ENCODE measurements at regions not wholly inside any gene's neighbourhood (a gene's known extent, or its start where the extent isn't known, plus 50 kb on each side); places are given as distances from the start of the nearest gene placed in this dataset.
"Not testable (repeated sequence)": the region's sequence is repeated elsewhere in the genome, so short reads cannot be mapped to it uniquely, and the experiment has no call there.

DNA sequence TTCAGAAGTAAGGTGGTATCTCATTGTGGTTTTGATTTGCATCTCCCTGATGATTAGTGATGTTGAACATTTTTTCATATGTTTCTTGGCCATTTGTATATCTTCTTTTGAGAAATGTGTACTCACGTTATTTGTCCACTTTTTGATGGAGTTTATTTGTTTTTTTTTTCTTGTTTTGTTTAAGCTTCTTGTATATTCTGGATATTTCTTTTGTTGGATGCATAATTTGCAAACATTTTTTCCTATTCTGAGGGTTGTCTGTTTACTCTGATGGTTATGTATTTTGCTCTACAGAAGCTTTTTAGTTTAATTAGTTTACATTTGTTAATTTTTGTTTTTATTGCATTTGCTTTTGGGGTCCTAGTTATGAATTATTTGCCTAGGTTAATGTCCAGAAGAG lies 927.4 kb upstream of the LRFN5 start:
- no peak for DNase-seq

DNA sequence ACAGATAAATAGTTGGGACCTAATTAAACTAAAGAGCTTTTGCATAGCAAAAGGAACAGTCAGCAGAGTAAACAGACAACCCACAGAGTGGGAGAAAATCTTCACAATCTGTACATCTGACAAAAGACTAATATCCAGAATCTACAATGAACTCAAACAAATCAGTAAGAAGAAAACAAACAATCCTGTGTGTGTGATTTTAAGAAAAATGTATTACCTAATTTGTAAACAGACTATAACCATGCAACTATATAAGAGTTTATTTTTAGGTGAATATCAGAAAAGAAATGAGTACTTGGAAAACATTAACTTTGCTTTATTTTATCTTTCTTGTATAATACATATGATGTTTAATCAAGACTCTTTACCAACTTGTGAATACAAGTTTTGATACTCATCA lies 929.5 kb upstream of the LRFN5 start:
- not testable (repeated sequence) for DNase-seq

DNA sequence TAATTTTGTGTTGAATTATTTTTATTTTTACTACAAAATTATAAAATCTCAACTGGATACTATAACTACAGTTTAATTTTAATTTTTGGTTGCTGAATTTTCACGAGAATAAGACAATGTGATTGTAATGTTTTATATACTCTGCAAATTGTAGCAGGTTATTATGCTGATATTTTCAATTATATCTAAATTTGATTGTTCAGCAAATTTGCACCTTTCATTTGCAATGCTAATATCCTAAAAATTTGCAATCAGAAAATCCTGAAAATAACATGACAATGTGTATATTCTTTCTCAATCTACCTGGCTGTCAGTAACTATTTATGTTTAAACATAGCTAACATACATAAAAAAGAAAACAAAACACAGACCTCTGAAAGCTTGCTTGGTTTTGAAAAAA lies 932.2 kb upstream of the LRFN5 start:
- no peak for DNase-seq

DNA sequence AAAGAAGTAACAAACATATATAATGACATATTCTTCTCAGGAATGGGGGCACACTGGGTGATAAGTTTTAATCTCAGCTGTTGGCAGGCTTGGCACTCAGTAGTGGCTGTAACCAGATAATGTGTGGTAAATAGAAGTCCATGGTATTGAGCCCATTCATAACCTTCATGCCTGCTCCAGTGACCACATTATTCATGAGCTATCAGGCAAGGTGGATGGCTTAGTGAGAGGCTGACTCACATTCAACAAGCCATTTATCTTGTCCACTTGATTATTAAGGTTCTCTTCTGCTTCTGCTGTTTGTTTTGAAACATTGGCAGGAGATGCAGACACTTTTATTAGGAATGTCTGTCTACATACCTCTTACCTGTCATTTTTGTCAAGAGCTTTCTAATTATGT lies 950.4 kb upstream of the LRFN5 start:
- peak; percentile 1 for DNase-seq

DNA sequence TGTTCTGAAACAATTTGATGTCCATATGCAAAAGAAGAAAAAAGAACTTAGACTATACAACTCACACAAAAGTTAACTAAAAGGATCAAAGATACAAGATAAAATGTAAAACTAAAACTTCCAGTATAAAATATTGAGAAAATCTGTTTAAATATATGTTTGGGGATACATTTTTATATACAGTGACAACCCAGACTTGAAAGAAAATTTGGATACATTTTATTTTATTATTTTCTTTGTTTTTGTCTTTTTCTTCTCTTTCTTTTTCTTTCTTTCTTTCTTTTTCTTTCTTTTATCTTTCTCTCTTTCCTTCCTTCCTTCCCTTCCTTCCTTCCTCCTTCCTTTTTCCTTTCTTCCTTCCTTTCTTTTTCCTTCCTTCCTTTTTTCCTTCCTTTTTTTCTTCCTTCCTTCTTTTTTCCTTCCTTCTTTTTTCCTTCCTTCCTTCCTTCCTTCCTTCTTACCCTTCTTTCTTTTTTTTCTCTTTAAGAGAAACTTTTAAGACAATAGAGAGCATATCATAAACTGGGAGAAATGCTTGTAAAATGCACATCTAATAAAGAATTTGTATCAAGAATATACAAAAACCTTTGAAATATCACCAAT lies 954.5 kb upstream of the LRFN5 start:
- DNase-seq, result no peak

DNA sequence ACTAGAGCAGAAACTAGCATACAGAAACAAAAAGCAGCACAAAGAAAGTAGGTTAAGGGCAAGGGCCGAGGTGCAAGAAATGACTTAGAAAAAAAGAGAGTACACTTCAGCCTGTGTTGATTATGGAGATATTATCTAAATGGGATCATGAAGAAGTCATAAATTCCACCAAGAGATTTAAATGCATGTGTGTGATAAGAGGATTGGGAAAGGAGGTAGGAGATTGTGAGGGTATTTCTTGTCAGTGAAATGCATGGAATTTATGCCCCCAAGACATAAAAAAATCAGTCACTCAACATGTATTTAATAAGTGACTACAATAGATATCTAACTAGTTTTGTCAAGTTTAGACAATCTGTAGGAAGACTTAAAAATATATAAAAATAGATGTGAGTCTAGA lies 976.2 kb upstream of the LRFN5 start:
- no peak for DNase-seq

DNA sequence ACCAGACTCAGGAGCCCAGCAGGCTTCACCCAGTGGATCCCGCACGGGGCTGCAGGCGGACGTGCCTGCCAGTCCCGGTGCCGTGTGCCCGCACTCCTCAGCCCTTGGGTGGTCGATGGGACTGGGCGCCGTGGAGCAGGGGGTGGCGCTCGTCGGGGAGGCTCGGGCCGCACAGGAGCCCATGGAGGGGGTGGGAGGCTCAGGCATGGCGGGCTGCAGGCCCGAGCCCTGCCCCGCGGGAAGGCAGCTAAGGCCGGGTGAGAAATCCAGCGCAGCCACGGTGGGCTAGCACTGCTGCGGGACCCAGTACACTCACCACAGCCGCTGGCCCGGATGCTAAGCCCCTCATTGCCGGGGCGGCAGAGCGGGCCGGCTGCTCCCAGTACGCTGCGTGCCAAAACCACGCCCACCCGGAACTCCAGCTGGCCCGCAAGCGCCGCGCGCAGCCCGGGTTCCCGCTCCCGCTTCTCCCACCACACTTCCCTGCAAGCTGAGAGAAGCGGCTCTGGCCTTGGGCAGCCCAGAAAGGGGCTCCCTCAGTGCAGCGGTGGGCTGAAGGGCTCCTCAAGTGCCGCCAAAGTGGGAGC lies 977.0 kb upstream of the LRFN5 start:
- not testable (repeated sequence) for DNase-seq

DNA sequence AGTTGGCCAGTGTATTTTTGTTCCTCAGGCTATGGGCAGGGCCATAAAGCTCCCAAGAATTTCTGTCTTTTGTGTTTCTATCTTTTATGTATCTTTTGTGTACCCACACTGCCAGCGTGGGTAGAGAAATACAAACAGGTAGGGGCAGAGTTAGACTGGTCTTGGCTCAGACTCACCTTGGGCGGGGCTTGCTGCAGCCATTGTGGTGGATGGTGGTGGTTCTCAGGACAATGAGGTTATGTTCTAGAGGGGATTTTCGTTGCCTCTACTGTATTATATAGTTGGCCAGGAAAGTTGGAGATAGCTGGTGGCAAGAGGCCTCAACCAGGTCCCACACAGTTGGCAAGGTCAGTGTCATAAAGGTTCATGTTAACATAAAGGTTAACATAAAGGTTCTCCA lies 977.5 kb upstream of the LRFN5 start:
- no peak for DNase-seq

DNA sequence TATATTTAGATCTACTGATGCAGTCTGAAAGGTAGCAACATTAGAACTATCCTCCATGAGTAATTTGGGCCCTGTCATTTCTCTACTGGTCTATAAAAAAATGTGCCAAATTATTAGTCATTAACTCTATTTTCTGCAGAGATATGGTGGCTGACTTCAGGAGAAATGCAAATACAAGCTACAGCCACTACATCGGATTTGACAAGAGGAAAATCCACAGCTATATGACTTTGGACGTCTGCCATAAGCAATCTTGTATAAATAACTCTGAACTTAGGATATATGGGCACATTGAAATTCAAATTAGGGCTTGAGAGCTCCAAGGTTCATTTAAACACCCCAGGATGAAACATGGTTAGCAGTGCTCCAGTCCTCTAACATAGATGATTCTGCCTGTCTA lies 983.0 kb upstream of the LRFN5 start:
- peak; percentile 8 for DNase-seq

DNA sequence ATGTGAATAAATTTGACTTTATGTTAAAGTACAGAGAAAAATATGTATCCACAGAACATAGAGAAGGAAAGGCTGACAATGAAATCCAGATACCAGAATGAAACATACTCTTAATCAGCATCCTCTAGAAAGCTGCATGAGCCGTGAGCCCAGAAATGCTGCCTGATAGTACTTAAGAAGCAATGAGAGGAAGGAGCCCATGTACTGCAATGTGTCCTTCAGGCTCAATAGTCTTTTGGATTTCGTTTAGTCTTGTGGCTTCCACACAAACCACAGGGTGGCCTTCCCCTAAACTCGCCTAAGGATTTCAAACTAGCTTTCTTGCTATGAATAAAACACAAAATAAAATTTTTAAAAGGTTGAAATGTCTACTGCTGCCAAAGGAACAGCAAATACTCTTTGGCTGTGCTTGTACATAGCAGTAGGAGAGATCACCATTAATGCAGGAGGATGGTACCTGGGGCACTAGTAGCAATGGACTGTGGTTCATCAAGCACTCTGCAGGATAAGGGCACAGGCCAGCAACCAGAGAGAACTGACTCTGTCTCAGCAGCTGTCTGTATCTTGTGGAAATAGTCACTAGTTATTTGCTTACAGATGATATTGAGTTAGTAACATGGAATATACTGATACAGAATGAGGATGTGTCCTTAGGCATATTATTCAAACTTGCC lies 988.3 kb upstream of the LRFN5 start:
- DNase-seq, result no peak

DNA sequence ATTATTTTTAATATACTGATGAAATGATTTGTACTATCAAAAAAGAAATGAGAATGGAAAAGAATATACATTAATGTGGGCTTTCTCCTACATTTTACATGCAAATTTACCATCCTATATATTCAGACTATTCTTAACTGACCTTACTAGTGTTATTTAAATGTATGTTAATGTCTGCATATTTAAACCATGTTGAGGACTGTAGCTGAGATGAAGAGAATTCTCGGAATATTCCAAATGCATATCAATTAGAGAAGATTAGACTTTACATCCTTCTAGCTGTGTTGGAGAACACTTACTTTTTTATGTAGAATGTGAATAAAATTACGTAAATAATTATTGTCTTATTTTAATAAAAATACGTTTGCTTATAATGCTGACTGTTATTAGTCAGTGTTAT lies 990.1 kb upstream of the LRFN5 start:
- no peak for DNase-seq

DNA sequence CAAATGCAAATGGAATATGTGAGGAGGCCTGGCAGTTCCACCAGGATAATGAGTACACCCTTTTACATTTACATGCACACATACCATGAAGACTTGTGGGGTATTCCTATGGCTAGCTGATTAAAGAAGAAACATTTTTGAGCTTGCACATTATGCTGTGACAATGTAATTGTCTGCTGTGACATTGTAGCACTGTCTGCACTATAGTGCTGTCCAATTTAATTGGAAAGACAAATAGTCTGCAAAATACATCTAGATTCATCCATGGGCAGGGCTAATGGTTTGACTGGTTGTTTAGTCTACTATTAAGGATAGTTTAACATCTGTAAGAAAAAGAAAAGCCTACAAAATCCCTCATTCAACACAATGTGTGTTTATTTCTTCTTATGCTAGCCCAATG lies 1005.6 kb upstream of the LRFN5 start:
- DNase-seq, result no peak

DNA sequence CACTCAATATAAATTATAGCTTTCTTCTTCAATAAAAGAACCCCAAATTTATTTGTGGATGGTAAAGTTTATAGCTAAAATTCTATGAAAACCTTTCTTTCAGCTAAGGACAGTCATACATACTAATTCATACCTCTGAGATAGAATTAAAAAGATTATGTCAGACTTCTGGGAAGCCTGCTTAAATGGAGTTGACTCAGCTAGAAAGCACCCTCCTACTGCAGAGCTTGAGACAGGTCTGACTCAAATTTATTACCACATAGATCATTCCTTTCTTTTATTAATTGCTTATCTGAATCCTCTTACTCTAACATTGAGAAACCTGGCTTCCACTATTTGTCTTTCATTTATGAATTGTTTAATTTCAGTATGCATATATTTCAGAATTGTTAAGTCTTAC lies 1007.0 kb upstream of the LRFN5 start:
- DNase-seq, result no peak

DNA sequence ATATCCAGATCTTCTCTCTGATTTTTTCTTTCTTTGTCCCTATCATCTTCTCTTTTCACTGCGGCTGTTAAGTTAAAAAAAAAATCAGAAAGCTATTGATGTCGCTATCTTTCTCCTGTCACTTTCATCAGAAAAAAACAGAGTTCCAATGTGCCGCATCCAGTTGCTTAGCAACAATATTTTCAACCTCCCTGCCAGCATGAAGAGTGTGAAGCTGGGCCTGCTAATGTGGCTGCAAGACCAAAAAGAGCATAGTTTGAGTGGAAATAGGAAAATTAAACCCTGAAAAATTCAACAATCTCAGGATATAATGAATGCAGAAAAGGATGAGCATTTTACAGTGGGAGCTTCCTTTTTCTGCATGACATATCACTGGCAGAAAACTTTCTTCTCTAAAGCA lies 1025.4 kb upstream of the LRFN5 start:
- DNase-seq, result no peak

DNA sequence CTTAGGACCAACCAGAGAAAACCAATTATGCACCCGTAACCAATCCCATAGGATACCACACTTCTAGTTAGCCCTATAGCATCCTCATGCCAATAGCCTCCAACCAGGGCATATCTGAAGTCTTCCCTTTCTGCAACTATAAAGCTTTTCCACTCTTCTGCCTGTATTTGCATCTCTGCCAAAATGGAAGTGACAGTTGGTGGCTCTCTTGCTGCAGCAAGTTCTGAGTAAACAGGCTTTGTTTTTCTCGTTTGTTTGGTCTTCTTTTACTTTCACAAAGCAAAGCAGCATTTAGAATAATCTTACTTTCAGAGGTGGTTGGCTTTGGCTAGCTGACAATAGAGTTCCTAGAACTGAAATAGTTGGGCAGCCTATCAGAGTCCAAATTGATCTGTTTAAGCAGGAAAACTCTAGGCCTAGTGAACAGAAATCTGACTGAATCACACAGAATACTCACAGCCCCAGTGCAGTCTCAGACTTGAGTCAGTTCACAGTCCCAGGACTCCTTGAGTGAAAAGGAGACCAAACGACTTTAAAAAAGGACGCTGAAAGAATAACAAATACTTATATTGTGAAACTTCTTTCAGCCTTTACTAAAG lies 1029.7 kb upstream of the LRFN5 start:
- DNase-seq, result peak; percentile 1

DNA sequence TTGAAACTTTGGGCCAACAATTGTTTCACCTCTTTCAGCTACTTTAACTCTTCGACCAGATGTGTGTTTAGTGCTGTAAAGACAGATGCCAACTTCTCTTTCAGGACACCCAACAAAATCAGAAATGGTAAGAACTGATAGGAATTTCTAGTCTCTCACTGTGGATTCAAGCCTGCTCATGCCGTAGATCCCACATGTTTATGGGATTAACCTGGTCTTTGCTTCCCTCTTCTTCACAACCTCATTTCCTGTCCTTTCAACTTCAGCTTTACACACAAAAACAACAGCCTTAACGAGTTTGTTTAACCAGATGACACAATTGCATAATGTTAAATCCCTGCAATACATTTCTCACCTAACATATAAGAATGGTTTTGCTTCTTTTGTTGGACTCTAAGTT lies 1031.9 kb upstream of the LRFN5 start:
- peak; percentile 7 for DNase-seq

DNA sequence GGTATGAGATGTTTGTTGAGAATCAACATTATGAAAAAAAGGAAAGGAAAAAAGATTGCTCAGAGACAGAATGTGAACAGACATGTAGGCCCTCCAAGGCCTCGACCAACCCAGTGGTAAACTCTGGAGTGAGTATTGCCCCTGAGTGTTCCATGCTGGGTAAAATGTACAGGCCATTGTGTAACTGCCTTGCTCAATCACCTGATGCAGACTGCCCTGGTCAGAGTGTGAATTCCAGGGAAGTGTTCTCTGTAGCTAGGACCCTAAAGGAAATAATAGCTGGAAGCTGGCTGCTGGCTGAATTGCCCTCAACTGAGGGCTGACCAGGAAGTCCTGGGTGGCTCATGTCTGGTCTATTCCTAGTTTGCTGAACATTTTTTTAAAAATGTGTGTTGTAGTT lies 1081.4 kb upstream of the LRFN5 start:
- no peak for DNase-seq

DNA sequence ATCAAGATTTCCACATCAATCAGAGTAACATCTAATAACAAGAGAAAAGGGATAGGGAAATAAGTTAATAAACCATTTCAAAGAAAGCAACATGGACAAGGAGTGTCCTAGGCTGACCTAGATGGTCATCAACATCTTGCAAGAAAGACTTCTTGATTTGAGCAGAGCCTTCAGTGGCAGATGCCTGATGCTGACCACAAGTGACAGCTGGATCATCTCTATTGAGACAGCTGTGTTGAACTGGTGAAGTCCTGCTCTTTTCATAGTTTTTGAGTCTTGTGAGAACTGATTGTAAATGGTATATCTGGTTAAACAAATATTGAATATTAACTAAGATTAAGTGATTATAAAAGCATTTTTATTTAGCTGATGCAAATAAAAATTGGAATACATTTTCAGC lies 1083.6 kb upstream of the LRFN5 start:
- DNase-seq, result no peak

DNA sequence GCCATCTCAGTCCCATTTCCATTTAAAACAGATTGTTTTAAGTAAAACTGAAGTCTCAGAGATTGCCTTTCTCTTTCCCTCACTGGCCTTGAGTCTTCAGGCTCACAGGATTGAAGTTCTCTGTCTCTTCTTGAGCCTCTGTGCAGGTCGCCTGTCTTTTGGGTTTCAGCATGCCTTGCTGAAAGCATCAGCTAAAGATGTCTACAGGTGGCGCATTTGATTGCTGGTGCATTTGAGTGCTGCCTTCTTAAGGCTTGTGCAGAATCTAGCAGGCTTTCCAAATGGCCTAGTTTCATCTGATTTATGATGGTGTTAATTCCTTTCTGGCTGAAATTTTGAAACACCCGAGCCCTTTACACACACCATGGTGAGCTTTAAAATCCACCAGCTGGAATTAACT lies 1062.2 kb upstream of the FBXO33 start:
- DNase-seq, result no peak

DNA sequence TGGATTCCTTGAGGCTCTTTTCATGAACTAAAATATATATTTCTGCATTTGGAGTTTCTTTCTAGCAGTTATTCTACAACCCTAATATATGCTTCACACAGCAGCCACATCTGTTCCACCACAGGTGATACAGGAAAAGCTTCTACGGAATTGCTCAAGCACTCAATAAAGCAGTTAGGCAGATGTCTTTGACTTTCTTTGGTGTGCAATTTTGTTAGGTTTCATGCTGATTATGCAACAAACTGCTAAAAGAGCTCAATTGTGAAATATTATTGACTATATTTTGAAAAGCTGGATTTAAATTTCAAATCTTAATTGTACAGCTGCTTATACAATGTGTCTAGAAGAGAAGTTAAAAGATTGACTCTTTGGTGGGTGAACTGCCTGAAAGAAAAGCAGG lies 1055.6 kb upstream of the FBXO33 start:
- no peak for DNase-seq

DNA sequence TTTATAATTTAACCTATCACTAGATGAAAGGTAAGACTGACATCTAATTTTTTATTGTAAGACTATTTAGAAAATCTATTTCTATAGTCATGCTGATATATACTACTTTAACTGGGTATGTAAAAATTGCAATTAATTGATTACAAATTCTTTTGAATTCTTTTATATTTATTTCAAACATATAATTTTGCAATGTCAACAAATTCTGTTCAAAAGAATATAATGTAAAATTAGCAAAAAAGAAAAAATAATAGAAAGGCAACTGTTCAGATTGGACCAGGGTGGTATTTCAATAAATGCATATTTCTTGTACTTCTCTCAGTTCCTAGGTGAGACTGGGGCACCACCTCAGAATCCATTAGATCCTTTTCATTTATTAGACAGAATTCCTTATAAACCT lies 1053.5 kb upstream of the FBXO33 start:
- no peak for DNase-seq

DNA sequence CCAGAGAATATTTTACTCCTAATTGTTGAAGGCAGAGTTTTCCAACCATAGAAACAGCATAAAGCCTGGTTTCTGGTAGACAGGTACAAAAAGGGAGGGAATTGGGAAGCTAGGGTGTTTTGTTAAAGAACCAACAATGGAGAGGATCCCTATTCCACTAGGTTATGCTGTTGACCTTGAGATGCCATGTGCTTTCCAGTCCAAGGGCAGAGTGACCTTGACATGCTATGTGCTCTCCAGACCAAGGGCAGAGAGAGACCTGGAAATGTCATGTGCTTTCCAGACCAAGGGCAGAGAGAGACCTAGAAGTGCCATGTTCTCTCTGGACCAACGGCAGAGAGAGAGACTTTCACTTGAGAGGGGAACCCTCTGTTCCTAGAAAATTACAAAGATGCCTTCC lies 1043.8 kb upstream of the FBXO33 start:
- no peak for DNase-seq

DNA sequence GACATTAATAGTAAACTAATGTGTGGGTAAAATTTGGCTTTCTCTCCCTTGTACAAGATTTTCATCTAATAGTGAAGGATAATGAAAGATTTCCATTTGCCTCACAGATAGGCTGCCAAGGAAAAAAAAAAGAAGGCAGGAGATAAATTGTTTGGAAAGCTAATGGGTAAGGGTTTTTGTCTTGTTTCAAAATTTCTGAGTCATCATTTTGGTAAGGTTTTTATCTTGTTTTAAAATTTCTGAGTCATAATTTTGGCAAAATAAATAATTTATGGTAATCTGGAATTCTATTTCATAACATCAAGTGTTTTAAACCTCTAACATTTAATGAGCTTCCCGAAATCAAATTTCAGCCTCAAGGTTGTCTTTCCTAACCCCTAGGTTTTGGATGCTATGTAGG lies 1035.7 kb upstream of the FBXO33 start:
- no peak for DNase-seq

DNA sequence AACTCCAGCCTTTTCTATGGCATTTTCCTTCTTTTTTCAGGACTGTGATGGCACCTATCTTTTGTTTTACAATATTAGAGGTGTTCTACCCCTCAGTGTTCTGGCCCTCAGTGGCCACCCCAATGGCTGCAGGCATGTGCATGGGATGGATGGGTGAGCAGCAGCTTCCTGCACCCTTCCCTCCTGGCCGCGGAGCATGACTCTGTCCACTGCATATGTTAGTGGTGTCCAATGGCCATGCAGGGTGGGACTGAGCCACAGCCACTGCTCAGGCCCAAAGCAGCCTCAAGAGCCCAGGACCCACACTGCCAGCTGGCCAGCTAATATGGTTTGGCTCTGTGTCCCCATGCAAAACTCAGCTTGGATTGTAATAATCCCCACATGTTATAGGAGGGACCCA lies 1032.3 kb upstream of the FBXO33 start:
- no peak for DNase-seq

DNA sequence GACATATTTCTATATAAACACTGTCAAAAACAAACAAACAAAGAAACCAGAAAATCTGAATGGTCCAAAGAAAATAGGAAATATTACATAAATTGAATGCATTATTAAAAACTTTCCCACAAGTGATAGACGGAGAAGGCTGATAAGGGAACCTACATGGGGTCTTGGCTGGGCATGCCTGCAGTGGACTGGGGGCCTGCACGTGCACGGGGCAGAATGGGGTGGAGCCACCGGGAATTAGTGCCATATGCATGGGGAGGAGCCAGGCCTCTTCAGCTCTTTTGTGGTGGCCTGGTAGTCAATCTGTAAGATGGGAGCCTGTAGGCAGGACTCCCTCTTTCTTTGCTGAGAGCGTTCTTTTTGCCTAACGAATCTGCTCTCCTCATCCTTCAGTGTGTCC lies 1031.7 kb upstream of the FBXO33 start:
- no peak for DNase-seq

All from DMS153 (cell line).